Heart left ventricle (tissue), 13 donors: ENCODE measurements at regions not wholly inside any gene's neighbourhood (a gene's known extent, or its start where the extent isn't known, plus 50 kb on each side); places are given as distances from the start of the nearest gene placed in this dataset.

Experiments used
- CTCF ChIP-seq, 12 donors: fragments of 200-600 bp; sonication (generic) in 4 of 12; IDR thresholded peaks; one replicate each; pipeline versions ENCODE4 v1.5.0 to v1.8.0; 2018 to 2022; ENCODE audit warnings: antibody characterized with exemption in 12 of 12, mild to moderate bottlenecking in 5 of 12
- POLR2A ChIP-seq, 2 donors: fragments of 450-650 bp; IDR thresholded peaks; one replicate each; pipeline ENCODE4 v1.6.1; 2017; ENCODE audit warnings: antibody characterized with exemption in 2 of 2, mild to moderate bottlenecking in 2 of 2, moderate library complexity in 2 of 2
- donor health status: ischemic (EF 13 %, LVEDD 7.1; RV severe dilation, severe dysfunction).
- donor health status: DM: no; HTN: yes; CAD: no.
- donor health status: DM: no; HTN: no; CAD: no.
- donor health status: ischemic (EF 25% LVEDD 6.9; RV normal size, moderate dysfunction).
- donor health status: ischemic (EF 25% LVEDD 5.7; RV mildly dilated, moderate dysfunction).
- donor health status: ischemic (EF 35%, LVEDD 5.7; RV mildly dilated, moderate dysfunction).
- donor health status: nonischemic (EF 11% LVEDD 7.7; RV severe dilation, severe dysfunction).
- donor health status: DM: yes; HTN: yes; CAD: no.
- donor health status: PGD.
- donor health status: ischemic (EF 29% LVEDD 5.4; RV normal size, mild dysfunction).
- donor health status: nonischemic (EF 23%, LVEDD 6.1; RV moderate dilation, normal function).

- TF ChIP-seq POLR2A (IDR thresholded peaks at IDR 0.05) (no peak), CTCF (IDR thresholded peaks at IDR 0.05) (peak in 1 of 12 donors; percentile 8)
Observed at GRCh38 chr6:164911873-164912580, 397.4 kb downstream of the C6orf118 start.
